Right lung (tissue), 2 donors: ENCODE measurements at regions not wholly inside any gene's neighbourhood (a gene's known extent, or its start where the extent isn't known, plus 50 kb on each side); places are given as distances from the start of the nearest gene placed in this dataset.
A peak's percentile ranks its signal among the peaks of the same experiment; 100 is the strongest.
"Not testable (repeated sequence)": the region's sequence is repeated elsewhere in the genome, so short reads cannot be mapped to it uniquely, and the experiment has no call there.

Experiments
- DNase-seq, 2 donors: peaks; one replicate each; pipeline ENCODE4 v3.0.0-alpha.2; 2013

GRCh38 chr3:59503441-59503840, 453.6 kb upstream of the CFAP20DC start:
- DNase-seq: no peak

DNA sequence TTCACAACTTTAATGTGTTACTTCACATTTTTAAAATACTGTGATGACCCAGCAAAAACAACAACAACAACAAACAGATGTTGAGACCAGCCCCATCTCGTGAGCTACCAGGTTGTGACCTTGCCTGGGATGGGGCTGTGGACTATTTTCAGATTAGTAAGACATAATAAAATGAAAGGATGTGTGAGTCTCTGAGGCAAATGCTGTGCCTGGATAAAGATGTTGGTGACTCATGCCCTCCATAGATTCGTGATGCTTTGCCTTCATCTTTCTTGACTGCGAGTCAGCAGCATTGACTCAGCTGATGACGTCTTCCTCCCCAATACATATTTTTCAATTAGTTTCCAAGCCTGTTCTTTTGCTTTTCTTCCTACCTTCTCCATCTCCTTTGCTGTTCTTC, 453.0 kb upstream of the CFAP20DC start:
- no peak for DNase-seq

DNA sequence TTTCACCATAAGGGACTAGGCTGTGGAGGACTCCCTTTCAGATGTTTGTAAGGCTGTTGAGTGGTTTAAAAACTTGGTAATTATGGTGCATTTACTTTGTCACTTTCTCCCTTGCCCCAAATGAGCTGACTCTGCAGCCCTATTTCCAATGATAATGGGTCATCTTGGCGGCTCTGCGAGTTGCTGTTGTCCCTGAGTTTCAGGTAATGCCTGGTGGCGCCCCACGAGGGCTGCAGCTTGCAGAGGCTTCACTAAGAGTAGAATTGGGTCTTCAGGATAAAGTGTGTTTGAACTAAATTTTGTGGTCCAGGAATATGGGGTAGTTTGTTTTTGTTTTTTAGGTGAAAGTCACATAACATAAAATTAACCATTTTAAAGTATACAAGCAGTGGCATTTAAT, 450.1 kb upstream of the CFAP20DC start:
- DNase-seq: no peak

GRCh38 chr3:59499000-59499399, 449.2 kb upstream of the CFAP20DC start:
- DNase-seq: no peak

GRCh38 chr3:59496250-59496649, 446.4 kb upstream of the CFAP20DC start:
- DNase-seq: no peak

GRCh38 chr3:59494969-59495368, 445.1 kb upstream of the CFAP20DC start:
- not testable (repeated sequence) for DNase-seq

GRCh38 chr3:59486520-59486919, 436.7 kb upstream of the CFAP20DC start:
- DNase-seq: no peak

DNA sequence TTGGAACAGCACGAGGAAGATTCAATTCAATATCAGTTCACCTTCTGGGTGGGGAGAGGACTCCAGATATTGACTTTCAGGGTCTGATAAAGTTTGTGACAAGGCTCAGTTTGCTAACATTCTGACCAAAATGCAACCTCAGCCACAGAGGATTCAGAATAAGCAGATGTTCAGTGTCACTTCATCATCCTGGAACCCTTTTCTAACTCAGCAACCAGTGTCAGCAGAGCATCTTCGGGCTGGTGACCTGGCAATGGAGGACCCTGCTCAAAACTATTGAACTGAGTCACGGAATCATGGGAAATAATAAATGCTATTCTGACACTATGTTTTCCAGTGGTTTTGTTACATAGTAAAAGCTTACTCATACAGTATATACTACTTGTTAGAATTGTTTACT, 433.4 kb upstream of the CFAP20DC start:
- no peak for DNase-seq

GRCh38 chr3:59482684-59483083, 432.9 kb upstream of the CFAP20DC start:
- no peak for DNase-seq

DNA sequence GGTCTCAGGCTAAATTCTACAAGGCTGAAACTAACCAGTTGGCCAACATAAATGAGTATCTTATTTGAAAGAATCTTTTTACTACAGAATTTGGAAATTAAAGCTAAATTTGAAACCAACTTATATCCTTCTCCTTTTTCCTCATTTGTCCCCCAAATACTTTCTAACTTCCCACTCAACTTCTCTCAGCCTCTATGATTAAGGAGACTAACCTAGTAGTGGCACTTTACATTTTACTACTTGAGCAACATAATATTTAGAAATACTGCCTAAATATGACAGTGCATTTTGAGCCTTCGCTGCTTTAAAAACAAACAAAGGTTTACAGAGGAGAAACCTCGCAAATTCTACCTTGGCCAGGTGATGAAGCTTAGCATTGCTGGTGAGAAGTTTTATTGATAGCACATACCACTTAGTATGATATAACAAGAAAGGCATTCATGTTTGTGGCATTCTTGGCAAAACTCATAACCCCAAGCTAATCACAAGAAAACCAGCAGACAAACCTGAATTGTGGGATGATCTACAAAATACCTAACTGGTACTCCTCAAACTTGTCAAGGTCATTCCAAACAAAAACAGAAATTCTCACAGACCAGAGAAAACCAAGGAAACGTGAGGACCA, 432.1 kb upstream of the CFAP20DC start:
- DNase-seq: no peak

GRCh38 chr3:59480486-59480995, 430.7 kb upstream of the CFAP20DC start:
- DNase-seq: no peak

DNA sequence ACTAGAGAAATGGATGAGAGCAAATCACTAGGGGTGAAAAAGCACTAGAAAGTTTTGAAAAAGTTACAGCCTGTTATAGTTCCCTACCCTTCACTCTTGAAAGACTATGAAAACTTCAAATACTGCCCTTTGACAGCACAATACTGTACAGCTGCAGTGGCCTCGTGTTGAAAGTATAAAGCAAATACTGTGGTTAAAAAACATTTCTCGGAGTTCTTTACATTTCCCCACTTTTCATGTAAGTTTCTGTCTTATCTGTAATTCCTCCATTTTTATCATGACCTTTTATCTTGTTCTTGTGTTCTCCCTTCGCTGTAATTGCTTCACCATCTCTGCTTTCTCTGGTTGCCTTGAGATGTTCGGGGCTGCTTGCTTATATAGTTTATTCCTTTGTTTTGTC, 423.8 kb upstream of the CFAP20DC start:
- no peak for DNase-seq

- no peak for DNase-seq
Measured at GRCh38 chr3:59472541-59472940, 422.7 kb upstream of the CFAP20DC start.

DNA sequence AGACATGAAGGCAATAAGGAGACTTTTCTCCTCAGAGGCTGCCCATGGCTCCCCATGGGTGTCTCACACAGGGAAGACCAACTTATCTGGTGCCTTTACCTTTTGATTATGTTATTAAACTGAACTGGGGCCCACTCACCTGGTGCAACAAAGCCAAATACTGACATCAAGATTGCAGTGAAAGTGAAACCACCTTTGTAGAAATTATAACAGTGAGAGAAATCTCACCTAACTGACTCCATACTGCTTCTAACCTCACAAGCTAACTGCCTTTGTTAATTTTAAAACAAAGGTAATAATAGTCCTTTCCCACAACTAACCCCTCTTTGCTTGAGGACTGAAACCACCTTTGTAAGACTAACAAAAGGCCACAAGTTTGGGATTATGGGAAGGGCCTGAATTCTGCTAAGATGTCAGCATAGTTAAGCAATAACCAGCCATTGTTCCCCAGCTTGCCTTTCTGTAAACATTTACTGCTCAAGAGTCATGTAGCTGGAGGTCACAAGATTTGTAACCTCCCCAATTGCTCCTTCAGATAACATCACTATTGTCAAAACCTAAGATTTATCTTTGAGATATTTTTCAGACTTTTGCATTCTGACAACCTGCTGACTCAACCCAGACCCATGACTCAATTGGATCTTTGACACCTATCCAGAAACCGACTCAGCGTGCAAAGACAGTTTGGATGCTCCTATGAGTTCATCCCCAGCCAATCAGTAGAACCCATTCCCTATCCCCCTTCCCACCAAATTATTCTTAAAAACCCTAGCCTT, 420.3 kb upstream of the CFAP20DC start:
- DNase-seq: no peak

DNA sequence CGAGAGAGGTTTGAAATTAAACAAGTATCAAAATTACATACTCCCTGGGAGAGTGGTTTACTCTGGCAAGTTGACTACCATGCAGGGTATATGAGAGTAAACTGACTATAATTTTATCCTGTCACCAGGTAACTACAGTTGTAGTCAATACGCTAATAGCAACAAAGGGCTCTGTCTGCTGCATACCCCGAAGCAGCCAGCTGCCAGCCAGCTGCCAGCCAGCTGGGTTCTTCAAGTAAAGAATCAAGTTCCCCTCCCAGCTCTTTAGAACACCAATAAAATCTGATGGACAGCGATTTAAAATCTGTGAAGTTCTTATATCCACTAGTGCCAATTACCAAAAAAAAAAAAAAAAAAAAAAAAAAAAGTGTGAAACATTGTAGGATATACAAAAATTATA, 417.7 kb upstream of the CFAP20DC start:
- no peak for DNase-seq

DNA sequence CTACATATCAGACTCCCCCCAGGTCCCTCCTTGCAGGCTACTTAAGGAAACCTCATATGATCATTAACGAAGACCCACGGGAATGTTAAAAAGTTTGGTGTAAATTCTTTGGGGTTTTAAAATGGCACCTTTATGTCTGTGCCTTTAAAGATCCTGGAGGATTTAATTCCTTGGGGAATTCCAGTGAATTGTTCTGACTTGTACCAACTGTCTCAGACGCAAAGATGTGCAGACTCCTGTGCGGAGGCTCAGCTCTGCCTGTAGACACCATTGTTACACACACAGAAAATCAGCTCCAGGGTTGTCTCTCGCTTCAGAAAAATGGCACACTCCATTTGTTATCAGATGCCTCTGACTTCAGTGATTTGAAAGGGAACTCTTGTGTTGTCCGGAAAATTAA, 414.4 kb upstream of the CFAP20DC start:
- no peak for DNase-seq

DNA sequence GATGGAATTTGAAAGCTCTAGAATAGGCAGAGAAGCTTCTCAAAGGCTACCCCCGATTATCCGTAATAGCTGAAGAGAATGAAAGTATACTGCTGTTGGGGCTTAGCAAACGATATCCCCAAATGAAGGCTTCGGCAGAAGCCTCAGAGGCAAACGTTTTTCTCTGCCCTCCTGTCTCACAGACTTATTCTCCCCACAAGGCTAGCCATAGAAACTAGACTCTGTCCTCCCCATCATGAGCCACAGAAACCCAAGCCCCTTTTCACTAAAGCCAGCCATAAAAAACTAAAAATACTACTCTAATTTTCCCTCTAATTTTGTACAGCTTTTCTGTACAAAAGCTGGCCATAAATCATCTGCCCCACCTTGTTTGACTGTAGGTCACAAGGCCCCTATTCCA, 413.4 kb upstream of the CFAP20DC start:
- DNase-seq: no peak

- DNase-seq: no peak
Measured at GRCh38 chr3:59460068-59460467, 410.2 kb upstream of the CFAP20DC start.

DNA sequence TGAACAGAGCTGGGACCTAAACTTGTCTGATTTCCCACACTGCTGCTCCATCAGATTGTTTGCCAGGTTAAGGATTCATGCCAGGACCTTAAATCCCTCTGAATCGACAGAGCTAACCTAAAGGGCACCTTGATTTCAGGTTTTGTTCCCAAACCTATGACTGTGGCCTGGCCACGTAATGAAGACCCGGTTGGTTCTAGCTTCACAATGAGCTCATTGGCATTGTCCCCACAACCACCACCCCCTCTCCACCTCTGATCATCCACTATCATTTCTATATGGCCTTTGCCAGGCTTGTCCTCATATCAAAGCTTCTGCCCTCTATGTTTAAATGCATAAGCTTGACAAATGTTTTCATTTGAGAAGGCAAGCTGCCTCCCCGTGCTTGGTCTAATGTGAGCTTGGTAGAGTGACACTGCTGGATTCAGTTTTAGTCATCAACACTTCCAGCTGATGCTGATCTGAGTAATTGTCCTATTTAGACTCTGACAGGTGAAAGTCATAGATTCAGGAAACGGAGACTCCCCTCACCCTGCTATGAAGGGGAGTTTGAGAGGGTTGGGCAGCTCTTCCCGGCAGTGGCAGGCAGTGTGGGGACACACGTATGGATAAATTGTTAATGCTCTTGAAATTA, 407.1 kb upstream of the CFAP20DC start:
- DNase-seq: no peak

DNA sequence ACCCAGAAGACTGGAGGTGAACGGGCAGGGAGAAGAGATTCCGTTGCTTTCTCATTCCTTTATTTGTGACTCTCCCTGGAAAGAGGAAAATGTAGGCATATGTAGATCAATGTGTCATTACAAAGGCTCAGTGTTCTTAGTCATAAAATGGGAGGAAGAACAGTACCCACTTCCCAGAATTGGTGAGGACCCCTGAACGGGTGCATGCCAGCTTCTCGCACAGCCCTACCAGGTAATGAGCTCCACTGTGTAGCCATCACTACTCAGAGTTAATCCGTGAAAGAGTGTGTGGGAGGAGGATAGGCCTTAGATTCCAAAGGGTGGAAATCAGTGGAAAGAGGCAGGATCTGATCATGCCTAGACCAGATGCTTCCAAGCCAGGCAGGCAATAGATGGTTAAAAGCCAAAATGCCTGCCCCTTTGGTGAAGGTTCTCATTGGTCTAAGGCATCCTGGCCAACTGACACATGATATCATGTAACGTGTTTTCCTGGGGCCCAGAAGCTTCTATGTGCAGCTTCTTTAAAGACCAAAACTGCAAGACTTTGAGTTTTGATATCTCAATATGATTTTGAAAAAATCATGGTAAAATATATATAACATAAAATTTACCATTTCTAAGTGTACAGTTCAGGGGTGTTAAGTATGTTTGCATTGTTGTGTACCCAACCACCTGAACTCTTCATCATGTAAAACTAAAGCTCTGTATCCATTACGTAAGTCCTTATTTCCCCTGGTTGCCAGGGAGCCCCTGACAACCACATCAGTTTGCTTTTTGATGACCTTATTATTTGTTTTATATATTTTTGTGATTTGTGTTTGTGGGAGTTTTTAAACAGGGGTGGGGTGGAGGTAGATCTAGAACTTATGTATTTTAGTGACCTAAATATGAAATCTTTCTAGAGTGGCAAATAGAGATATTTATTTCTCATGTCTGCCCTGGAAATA, 402.2 kb upstream of the CFAP20DC start:
- no peak for DNase-seq

GRCh38 chr3:59450946-59451763, 401.3 kb upstream of the CFAP20DC start:
- DNase-seq: peak; percentile 18 to 27
